Right kidney (tissue), 1 donor: ENCODE measurements at regions not wholly inside any gene's neighbourhood (a gene's known extent, or its start where the extent isn't known, plus 50 kb on each side); places are given as distances from the start of the nearest gene placed in this dataset.
"Not testable (repeated sequence)": the region's sequence is repeated elsewhere in the genome, so short reads cannot be mapped to it uniquely, and the experiment has no call there.

Source experiments
- DNase-seq: peaks from one replicate; pipeline ENCODE4 v3.0.0-alpha.2; 2016

GRCh38 chr18:76634564-76634963 is 139.5 kb upstream of the ZNF516 start:
- no peak for DNase-seq

GRCh38 chr18:76633588-76634269 is 138.7 kb upstream of the ZNF516 start:
- no peak for DNase-seq

GRCh38 chr18:76627444-76627843 is 132.4 kb upstream of the ZNF516 start:
- DNase-seq = no peak

GRCh38 chr18:76626991-76627390 is 131.9 kb upstream of the ZNF516 start:
- DNase-seq = no peak

- DNase-seq = no peak
These were observed 127.6 kb upstream of the ZNF516 start for GRCh38 chr18:76622651-76623050.

- DNase-seq = no peak
These were observed 126.9 kb upstream of the ZNF516 start for GRCh38 chr18:76621782-76622495.

- DNase-seq = peak; percentile 52
These were observed 126.2 kb upstream of the ZNF516 start for GRCh38 chr18:76621226-76621625.

- peak; percentile 78 for DNase-seq
These were observed 125.5 kb upstream of the ZNF516 start for GRCh38 chr18:76620321-76621170.

GRCh38 chr18:76619621-76620315 is 124.7 kb upstream of the ZNF516 start:
- DNase-seq = peak; percentile 87

- no peak for DNase-seq
These were observed 124.2 kb upstream of the ZNF516 start for GRCh38 chr18:76619261-76619620.

GRCh38 chr18:76618721-76619120 is 123.7 kb upstream of the ZNF516 start:
- DNase-seq = no peak

GRCh38 chr18:76616373-76616772 is 121.3 kb upstream of the ZNF516 start:
- DNase-seq = no peak

GRCh38 chr18:76615065-76615733 is 120.2 kb upstream of the ZNF516 start:
- DNase-seq = no peak

- no peak for DNase-seq
These were observed 118.7 kb upstream of the ZNF516 start for GRCh38 chr18:76613755-76614120.

GRCh38 chr18:76613053-76613754 is 118.2 kb upstream of the ZNF516 start:
- DNase-seq = peak; percentile 51

GRCh38 chr18:76611750-76612045 is 116.7 kb upstream of the ZNF516 start:
- not testable (repeated sequence) for DNase-seq

GRCh38 chr18:76610933-76611749 is 116.1 kb upstream of the ZNF516 start:
- peak; percentile 58 for DNase-seq

- DNase-seq = no peak
These were observed 115.0 kb upstream of the ZNF516 start for GRCh38 chr18:76610012-76610411.

- DNase-seq = no peak
These were observed 110.4 kb upstream of the ZNF516 start for GRCh38 chr18:76605341-76605929.

GRCh38 chr18:76604935-76605240 is 109.8 kb upstream of the ZNF516 start:
- no peak for DNase-seq
